WI38 (cell line): ENCODE measurements at regions not wholly inside any gene's neighbourhood (a gene's known extent, or its start where the extent isn't known, plus 50 kb on each side); places are given as distances from the start of the nearest gene placed in this dataset.

ENCODE experiments used
- H3K4me3 ChIP-seq: 2 replicates; pipeline ENCODE4 v1.5.1; 2011; ENCODE audit warnings: low read depth, mild to moderate bottlenecking, control low read depth, low read length
- TF ChIP-seq, protein P1 (sequence below): IDR thresholded peaks from 2 replicates; pipeline ENCODE4 v1.5.1; 2012; ENCODE audit warnings: low read depth, mild to moderate bottlenecking, control low read depth, low read length

DNA sequence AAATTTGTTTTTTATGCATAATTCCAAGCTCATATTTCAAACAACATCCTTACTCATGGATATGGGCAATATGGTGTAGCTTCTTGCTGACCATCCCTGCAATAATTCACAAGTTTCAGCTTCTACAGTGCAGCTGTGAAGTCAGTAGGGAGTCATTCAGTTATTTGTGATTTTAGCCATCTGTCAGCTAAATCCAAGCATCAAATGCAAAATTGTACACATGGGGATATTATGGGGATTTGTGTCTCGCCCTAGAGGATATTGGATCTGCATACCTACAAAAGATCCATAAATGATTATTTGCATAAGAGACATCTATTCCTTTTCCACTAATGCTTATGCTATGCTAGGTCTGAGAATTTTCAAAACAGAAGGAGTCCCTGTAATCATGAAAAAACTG, 217.9 kb upstream of the SLITRK5 start:
- no peak overlapping the region for H3K4me3 ChIP-seq
- TF ChIP-seq, protein P1, sequence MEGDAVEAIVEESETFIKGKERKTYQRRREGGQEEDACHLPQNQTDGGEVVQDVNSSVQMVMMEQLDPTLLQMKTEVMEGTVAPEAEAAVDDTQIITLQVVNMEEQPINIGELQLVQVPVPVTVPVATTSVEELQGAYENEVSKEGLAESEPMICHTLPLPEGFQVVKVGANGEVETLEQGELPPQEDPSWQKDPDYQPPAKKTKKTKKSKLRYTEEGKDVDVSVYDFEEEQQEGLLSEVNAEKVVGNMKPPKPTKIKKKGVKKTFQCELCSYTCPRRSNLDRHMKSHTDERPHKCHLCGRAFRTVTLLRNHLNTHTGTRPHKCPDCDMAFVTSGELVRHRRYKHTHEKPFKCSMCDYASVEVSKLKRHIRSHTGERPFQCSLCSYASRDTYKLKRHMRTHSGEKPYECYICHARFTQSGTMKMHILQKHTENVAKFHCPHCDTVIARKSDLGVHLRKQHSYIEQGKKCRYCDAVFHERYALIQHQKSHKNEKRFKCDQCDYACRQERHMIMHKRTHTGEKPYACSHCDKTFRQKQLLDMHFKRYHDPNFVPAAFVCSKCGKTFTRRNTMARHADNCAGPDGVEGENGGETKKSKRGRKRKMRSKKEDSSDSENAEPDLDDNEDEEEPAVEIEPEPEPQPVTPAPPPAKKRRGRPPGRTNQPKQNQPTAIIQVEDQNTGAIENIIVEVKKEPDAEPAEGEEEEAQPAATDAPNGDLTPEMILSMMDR = no peak

DNA sequence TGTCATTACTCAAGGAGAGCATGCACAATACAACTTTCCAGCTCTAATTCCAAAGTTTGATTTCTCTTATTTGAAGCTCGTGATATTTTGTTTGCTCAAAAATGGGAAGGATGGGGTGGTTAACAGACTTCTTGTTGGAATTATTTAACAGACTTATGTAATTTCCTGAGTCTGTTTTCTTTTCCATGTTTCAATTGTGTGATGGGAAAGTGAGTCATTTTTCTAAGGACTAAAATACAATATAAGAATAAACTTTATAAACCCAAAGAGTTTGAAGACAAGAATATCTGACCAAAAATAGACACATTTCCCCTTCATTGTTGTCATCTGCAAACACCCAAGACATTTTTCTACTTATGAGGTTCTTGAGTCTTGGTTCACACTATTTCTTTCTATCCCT, 211.8 kb upstream of the SLITRK5 start:
- TF ChIP-seq, protein P1 = no peak
- no peak overlapping the region for H3K4me3 ChIP-seq

DNA sequence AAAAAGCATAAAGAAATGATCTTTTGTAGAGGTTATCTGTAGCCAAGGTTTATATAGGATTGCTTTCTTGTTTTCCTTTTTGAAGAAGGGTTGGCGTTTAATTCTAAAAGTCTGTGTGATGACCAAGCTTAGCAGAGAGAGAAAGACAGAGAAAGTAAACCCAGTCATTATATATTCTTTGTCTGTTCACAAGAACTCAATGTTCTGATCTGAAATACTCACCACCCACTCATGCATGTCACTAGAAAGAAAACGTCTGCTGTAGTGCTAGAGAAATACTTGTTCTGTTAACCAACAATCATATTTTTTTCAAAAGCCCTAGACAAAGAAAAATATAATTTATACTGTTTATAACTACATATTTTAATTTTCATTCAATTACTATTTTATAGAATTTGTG, 173.7 kb upstream of the SLITRK5 start:
- TF ChIP-seq, protein P1 = no peak

DNA sequence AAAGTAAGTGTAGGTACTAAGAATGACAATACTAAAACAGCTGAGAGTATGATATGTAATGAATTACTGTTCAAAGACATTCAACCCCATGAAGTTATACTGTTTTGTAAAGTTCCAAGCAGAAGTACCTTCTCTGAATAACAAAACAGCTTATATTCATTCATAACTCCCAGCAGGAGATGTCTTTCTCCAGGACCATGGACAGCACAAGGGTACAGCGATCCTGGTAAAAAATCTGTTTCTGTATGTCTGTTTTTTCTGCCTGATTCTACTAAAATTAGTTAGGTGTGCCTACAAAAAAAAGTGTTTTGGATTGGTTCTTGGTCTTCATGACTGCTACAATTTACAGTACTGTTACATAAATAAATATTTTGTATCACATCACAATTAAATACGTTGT, 172.5 kb upstream of the SLITRK5 start:
- no peak overlapping the region for H3K4me3 ChIP-seq
- TF ChIP-seq, protein P1 = no peak

More for the DNA sequence above, 173.7 kb upstream of the SLITRK5 start:
- H3K4me3 ChIP-seq = no peak overlapping the region

DNA sequence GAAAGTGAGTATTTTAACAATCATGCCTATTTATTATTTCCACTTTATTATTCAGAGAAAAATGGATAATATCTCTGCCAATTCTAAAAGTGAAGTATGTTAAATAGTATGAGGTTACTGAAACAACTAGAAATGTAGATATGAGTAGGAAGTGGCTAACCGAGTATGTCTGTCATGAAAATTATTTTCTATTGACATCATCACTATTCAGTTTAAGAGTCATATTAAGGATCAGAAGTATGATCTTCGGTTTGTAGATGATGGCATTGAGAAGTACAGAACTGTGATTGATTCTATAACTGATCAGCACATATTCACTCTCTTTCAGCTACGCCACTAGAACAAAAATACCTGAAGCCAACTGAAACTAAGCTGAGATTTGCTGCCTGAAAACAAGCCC, 146.4 kb upstream of the SLITRK5 start:
- TF ChIP-seq, protein P1 = no peak
- H3K4me3 ChIP-seq = no peak overlapping the region

DNA sequence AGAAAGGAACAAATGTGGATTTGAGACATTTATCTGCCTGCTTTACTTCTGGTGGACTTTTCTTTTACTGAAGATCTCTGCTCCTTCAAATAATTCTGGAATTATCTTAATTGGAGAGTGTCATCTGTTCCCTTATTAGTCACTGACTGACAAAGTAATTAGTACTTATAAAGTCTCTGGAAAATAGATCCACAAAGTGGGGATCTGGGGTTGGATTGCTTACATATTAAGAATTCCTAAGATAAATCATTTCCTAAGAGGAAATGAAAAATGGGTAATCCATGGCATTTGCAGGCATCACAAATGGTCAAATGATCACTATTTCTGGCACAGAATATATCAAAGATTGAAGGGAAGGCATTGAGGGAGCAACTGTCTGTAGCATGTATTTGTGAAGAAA, 137.4 kb upstream of the SLITRK5 start:
- H3K4me3 ChIP-seq = no peak overlapping the region
- TF ChIP-seq, protein P1 = no peak

DNA sequence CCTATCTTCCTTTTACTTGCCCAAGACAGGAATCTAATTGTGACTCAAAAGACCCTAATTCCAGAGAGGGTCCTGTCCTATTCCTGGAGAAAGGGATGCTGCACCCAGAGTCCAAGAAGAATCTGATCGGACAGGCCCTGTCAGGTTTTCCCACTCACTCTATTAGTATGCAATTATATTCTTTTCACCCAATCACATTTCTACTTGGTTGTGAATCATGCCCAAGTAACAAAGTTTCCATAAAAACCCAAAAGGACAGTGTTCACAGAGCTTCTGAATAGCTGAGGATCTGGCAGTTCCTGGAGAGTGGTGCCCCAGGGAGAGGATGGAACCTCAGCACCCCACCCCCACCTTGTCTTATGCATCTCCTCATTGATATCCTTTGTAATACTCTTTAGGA, 135.3 kb upstream of the SLITRK5 start:
- TF ChIP-seq, protein P1 = no peak
- H3K4me3 ChIP-seq = no peak overlapping the region
